MCF 10A (cell line): ENCODE measurements at regions not wholly inside any gene's neighbourhood (a gene's known extent, or its start where the extent isn't known, plus 50 kb on each side); places are given as distances from the start of the nearest gene placed in this dataset.

Source experiments
- BruUV-seq: library from RNA; stranded (reverse); fragments of 400-500 nt; replicated peaks from 2 replicates; lab custom pipeline; 2021; lab: Mats Ljungman, UMichigan
- CTCF ChIA-PET: fragments of 300-600 bp; sonication (Branson Sonifier 250); formaldehyde crosslinking; extraction: SDS; loops from one replicate; lab custom pipeline; 2021; ENCODE audit warnings: antibody characterized with exemption, inconsistent platforms; lab: Yijun Ruan, JAX
- POLR2A ChIA-PET: fragments of 300-600, 350-650 bp; sonication (Branson Sonifier 250); formaldehyde crosslinking; extraction: SDS; loops from one replicate; lab custom pipeline; 2020; ENCODE audit warnings: antibody characterized with exemption, inconsistent platforms; lab: Yijun Ruan, JAX
- DNase-seq: peaks from one replicate; pipeline ENCODE4 v3.0.0-alpha.2; 2018; ENCODE audit not compliant: unreplicated experiment
- H3K27ac Mint-ChIP-seq: one replicate; pipeline ENCODE4 v1.8.0; 2022; ENCODE audit warnings: mild to moderate bottlenecking, low read depth, mixed read lengths; ENCODE audit not compliant: unreplicated experiment
- H3K27me3 Mint-ChIP-seq: one replicate; pipeline ENCODE4 v1.8.0; 2022; ENCODE audit warnings: mixed read lengths; ENCODE audit not compliant: insufficient read depth, unreplicated experiment
- H3K36me3 Mint-ChIP-seq: one replicate; pipeline ENCODE4 v1.8.0; 2022; ENCODE audit warnings: mild to moderate bottlenecking, moderate library complexity, mixed read lengths; ENCODE audit not compliant: insufficient read depth, unreplicated experiment
- H3K4me1 Mint-ChIP-seq: one replicate; pipeline ENCODE4 v1.8.0; 2022; ENCODE audit warnings: mixed read lengths; ENCODE audit not compliant: insufficient read depth, unreplicated experiment
- H3K4me3 Mint-ChIP-seq: one replicate; pipeline ENCODE4 v1.8.0; 2022; ENCODE audit warnings: mild to moderate bottlenecking, moderate library complexity, mixed read lengths; ENCODE audit not compliant: unreplicated experiment
- H3K9me3 Mint-ChIP-seq: one replicate; pipeline ENCODE4 v1.8.0; 2022; ENCODE audit warnings: mixed read lengths; ENCODE audit not compliant: unreplicated experiment
- intact Hi-C: fragments of 100-400 bp; cut with micrococcal nuclease; formaldehyde crosslinking; loops from 2 replicates; pipeline ENCODE4 v1.14.1; 2022
- TF ChIP-seq, protein P1 (sequence below): fragments of 200-600 bp; IDR thresholded peaks from one replicate; pipeline ENCODE4 v1.8.0; 2022; ENCODE audit warnings: antibody characterized with exemption, mild to moderate bottlenecking; ENCODE audit not compliant: unreplicated experiment

DNA sequence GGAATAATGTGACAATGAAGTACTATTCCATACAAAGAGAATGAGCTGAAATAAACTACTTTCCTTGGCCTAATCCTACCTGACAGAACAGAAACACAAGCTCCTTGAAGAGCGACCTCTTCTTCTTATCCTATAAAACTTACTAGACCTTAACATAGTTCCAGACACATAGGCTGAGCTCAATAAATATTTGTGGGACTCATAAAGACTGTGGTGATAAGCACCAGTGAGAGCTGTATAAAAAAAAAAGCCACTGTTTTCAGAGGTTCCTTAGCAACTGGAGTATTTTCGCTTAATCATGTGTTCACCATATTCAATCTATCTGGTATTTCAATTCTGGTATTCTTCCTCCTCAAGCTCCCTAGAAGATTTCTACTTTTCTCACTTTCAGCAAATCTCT, 1129.6 kb downstream of the STPG2 start:
- TF ChIP-seq, protein P1, sequence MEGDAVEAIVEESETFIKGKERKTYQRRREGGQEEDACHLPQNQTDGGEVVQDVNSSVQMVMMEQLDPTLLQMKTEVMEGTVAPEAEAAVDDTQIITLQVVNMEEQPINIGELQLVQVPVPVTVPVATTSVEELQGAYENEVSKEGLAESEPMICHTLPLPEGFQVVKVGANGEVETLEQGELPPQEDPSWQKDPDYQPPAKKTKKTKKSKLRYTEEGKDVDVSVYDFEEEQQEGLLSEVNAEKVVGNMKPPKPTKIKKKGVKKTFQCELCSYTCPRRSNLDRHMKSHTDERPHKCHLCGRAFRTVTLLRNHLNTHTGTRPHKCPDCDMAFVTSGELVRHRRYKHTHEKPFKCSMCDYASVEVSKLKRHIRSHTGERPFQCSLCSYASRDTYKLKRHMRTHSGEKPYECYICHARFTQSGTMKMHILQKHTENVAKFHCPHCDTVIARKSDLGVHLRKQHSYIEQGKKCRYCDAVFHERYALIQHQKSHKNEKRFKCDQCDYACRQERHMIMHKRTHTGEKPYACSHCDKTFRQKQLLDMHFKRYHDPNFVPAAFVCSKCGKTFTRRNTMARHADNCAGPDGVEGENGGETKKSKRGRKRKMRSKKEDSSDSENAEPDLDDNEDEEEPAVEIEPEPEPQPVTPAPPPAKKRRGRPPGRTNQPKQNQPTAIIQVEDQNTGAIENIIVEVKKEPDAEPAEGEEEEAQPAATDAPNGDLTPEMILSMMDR = no peak
- POLR2A ChIA-PET = no interaction called here
- Mint-ChIP-seq H3K36me3 (no peaks in the 10 kb centered on the region), H3K4me1 (peaks cover 4% of the 10 kb centered on the region), H3K27ac (no peak overlapping the region), H3K27me3 (no peaks in the 10 kb centered on the region), H3K4me3 (no peak overlapping the region), H3K9me3 (no peaks in the 10 kb centered on the region)
- BruUV-seq = no TSS peak
- intact Hi-C loops = no loop called here
- CTCF ChIA-PET = interaction anchor here (0.6 kb wide), 1 partner anchor 165 kb away, joined by 6 read pairs; no protein-coding TSS in a partner anchor
- DNase-seq = no peak

DNA sequence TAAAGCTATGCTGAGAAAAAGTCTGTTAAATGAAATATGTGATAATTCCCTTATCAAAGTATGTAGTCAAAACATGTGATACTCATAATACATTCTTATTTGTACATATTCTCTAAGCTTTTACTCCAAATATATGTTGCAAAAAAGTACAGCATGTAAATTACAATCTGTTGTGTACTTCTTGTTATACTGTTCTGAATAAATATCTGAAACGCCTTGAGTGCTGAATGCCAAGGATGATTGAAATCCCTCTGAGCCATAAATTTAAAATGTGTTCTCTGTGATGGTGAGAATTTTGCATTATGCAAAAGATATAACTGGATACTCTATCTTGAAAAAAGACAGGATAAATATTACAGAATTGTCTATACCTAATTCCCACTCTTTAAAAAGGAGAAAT, 1128.0 kb downstream of the STPG2 start:
- Mint-ChIP-seq H3K4me1 (peaks cover 4% of the 10 kb centered on the region), H3K9me3 (no peaks in the 10 kb centered on the region), H3K27me3 (no peaks in the 10 kb centered on the region), H3K27ac (no peak overlapping the region), H3K36me3 (no peaks in the 10 kb centered on the region), H3K4me3 (no peak overlapping the region)
- no peak for DNase-seq
- intact Hi-C loops = no loop called here
- ChIA-PET CTCF (interaction anchor here (0.6 kb wide), 1 partner anchor 14 kb away, joined by 3 read pairs; no protein-coding TSS in a partner anchor), POLR2A (interaction anchor here (0.9 kb wide), 1 partner anchor 101 kb away, joined by 3 read pairs; no protein-coding TSS in a partner anchor)
- no TSS peak for BruUV-seq
- TF ChIP-seq, protein P1 = no peak

DNA sequence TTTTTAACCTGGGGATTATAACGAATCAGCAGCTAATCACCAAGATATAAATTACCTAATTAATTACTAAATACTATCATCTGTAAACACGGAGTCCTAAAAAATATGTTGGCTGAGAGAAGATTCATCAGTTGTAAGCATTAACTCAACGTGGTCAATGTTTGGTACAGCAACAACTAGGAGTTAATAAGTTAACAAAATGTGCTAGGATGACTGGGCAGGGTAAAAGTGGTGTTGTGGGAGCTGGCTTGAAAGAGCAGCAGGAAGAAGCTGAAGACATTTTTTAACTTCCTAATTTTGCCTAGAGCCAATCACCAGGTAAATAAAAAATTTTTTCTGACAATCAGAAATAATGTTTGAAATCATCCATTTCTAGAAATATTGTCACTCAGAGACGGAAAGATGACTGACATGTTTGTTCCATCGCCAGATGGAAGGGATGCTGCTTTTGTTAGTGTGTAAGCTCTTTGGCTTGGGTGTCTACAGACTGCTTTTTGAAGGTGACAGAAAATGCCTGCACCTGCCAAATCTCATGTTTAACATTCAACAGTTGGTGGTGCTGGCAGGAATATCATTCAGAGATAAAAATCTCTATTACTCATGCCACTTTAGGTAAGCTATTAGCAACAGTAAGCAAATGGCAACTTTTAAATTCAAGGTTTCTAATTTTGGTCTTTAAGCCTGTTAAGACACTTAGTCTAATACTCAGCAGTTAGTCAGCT, 1126.9 kb downstream of the STPG2 start:
- intact Hi-C loops = no loop called here
- Mint-ChIP-seq H3K27me3 (no peaks in the 10 kb centered on the region), H3K4me3 (no peak overlapping the region), H3K36me3 (no peaks in the 10 kb centered on the region), H3K9me3 (no peaks in the 10 kb centered on the region), H3K27ac (no peak overlapping the region), H3K4me1 (peaks cover 4% of the 10 kb centered on the region)
- POLR2A ChIA-PET = interaction anchor here (0.9 kb wide), 1 partner anchor 100 kb away, joined by 3 read pairs; no protein-coding TSS in a partner anchor
- no peak for DNase-seq
- TF ChIP-seq, protein P1 = no peak
- CTCF ChIA-PET = interaction anchor here (0.8 kb wide), 1 partner anchor 25 kb away, joined by 4 read pairs; no protein-coding TSS in a partner anchor
- no TSS peak for BruUV-seq

DNA sequence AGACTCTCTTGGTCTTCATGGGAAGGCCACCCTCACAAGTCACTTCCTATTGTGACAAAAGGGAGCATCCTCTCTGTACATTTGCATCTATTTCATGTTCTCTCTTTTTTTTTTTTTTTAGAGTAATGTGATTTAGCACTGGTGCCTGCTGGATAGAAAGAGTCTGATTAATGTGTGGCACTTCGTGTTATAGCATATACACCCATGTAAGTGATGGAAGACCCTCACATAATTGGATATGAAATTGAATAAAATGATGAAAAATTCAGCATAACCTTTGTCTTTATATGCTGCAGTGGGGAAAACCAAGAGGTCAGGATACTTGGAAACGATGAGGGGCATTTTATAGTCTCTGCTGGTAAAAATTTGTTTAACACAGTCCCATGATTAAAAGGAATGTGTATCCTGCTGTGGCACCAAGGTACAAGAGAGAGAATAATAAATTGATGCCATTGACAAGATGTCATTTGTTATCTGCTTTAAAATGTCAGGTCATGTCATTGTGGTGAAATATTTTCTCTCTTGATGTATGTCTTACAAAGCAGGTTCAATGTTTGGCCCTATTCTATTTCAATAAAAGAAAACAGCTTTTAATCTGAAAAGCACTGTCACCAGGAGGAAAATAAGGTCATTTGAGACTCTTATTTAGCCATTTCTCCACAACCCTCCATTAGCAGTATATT, 1115.4 kb downstream of the STPG2 start:
- BruUV-seq = no TSS peak
- no peaks in the 10 kb centered on the region for H3K36me3 Mint-ChIP-seq
- POLR2A ChIA-PET = no interaction called here
- no peaks in the 10 kb centered on the region for H3K27me3 Mint-ChIP-seq
- no peaks in the 10 kb centered on the region for H3K4me1 Mint-ChIP-seq
- no peak for DNase-seq
- TF ChIP-seq, protein P1 = no peak
- no peak overlapping the region for H3K4me3 Mint-ChIP-seq
- H3K9me3 Mint-ChIP-seq = no peaks in the 10 kb centered on the region
- intact Hi-C loops = no loop called here
- H3K27ac Mint-ChIP-seq = no peak overlapping the region
- CTCF ChIA-PET = no interaction called here
